WERI-Rb-1 (cell line): ENCODE measurements at regions not wholly inside any gene's neighbourhood (a gene's known extent, or its start where the extent isn't known, plus 50 kb on each side); places are given as distances from the start of the nearest gene placed in this dataset.

Experiments used
- DNase-seq: peaks from one replicate; pipeline ENCODE4 v3.0.0-alpha.2; 2020
- H3K27ac ChIP-seq: fragments of 250-450 bp; sonication (Bioruptor Pico); 2 replicates; pipeline ENCODE4 v1.5.1; 2020; ENCODE audit warnings: mild to moderate bottlenecking, moderate library complexity
- H3K27me3 ChIP-seq: fragments of 250-450 bp; sonication (Bioruptor Pico); 2 replicates; pipeline ENCODE4 v1.5.1; 2021; ENCODE audit warnings: mild to moderate bottlenecking, low read depth, moderate library complexity; ENCODE audit not compliant: insufficient read depth, severe bottlenecking
- H3K36me3 ChIP-seq: fragments of 250-450 bp; sonication (Bioruptor Pico); 2 replicates; pipeline ENCODE4 v1.5.1; 2020; ENCODE audit warnings: mild to moderate bottlenecking, moderate library complexity
- H3K4me3 ChIP-seq: 2 replicates; pipeline ENCODE4 v1.5.1; 2011; ENCODE audit warnings: low read depth, mild to moderate bottlenecking, control low read depth, low read length
- H3K9me3 ChIP-seq: fragments of 250-450 bp; sonication (Bioruptor Pico); 2 replicates; pipeline ENCODE4 v1.5.1; 2021; ENCODE audit warnings: mild to moderate bottlenecking, moderate library complexity; ENCODE audit not compliant: severe bottlenecking
- CTCF ChIP-seq: IDR thresholded peaks from 2 replicates; pipeline ENCODE4 v1.5.1; 2011; ENCODE audit warnings: low read depth, mild to moderate bottlenecking, control low read depth, inconsistent platforms, low read length

- no peaks in the 10 kb centered on the region for H3K36me3 ChIP-seq
- H3K9me3 ChIP-seq: no peaks in the 10 kb centered on the region
- DNase-seq: no peak
- no peak for TF ChIP-seq CTCF
- H3K27ac ChIP-seq: no peak overlapping the region
- H3K4me3 ChIP-seq: no peak overlapping the region
- peaks cover 73% of the 10 kb centered on the region for H3K27me3 ChIP-seq
These were observed 165.5 kb downstream of the AXIN2 start for GRCh38 chr17:65395924-65396323.

- Histone ChIP-seq H3K27me3 (peaks cover 70% of the 10 kb centered on the region), H3K36me3 (no peaks in the 10 kb centered on the region), H3K27ac (no peak overlapping the region), H3K4me3 (no peak overlapping the region), H3K9me3 (no peaks in the 10 kb centered on the region)
- no peak for DNase-seq
- no peak for TF ChIP-seq CTCF
These were observed 166.5 kb downstream of the AXIN2 start for GRCh38 chr17:65394811-65395472.

GRCh38 chr17:65393514-65393913, 167.9 kb downstream of the AXIN2 start:
- Histone ChIP-seq H3K4me3 (no peak overlapping the region), H3K27ac (no peak overlapping the region), H3K9me3 (no peaks in the 10 kb centered on the region), H3K36me3 (no peaks in the 10 kb centered on the region), H3K27me3 (peaks cover 80% of the 10 kb centered on the region)
- no peak for DNase-seq
- no peak for TF ChIP-seq CTCF

GRCh38 chr17:65389949-65390348, 171.5 kb downstream of the AXIN2 start:
- no peaks in the 10 kb centered on the region for H3K36me3 ChIP-seq
- H3K9me3 ChIP-seq: peaks cover 15% of the 10 kb centered on the region
- no peak for TF ChIP-seq CTCF
- no peak for DNase-seq
- no peak overlapping the region for H3K27ac ChIP-seq
- H3K27me3 ChIP-seq: peaks cover 92% of the 10 kb centered on the region
- H3K4me3 ChIP-seq: no peak overlapping the region

- no peak overlapping the region for H3K27ac ChIP-seq
- no peak for TF ChIP-seq CTCF
These were observed 172.0 kb downstream of the AXIN2 start for GRCh38 chr17:65389426-65389825.

GRCh38 chr17:65388911-65389310, 172.5 kb downstream of the AXIN2 start:
- Histone ChIP-seq H3K4me3 (no peak overlapping the region), H3K36me3 (no peaks in the 10 kb centered on the region), H3K27me3 (peaks cover 89% of the 10 kb centered on the region), H3K9me3 (peaks cover 18% of the 10 kb centered on the region), H3K27ac (no peak overlapping the region)
- DNase-seq: no peak
- no peak for TF ChIP-seq CTCF

More at GRCh38 chr17:65389426-65389825, 172.0 kb downstream of the AXIN2 start:
- no peak overlapping the region for H3K4me3 ChIP-seq
- H3K36me3 ChIP-seq: no peaks in the 10 kb centered on the region
- H3K27me3 ChIP-seq: peaks cover 87% of the 10 kb centered on the region
- H3K9me3 ChIP-seq: peaks cover 15% of the 10 kb centered on the region
- DNase-seq: no peak
